Islet precursor cell (in vitro differentiated cells): ENCODE measurements at regions not wholly inside any gene's neighbourhood (a gene's known extent, or its start where the extent isn't known, plus 50 kb on each side); places are given as distances from the start of the nearest gene placed in this dataset.

Source experiments
- DNase-seq: peaks from one replicate; pipeline ENCODE4 v3.0.0-alpha.2; 2018

DNA sequence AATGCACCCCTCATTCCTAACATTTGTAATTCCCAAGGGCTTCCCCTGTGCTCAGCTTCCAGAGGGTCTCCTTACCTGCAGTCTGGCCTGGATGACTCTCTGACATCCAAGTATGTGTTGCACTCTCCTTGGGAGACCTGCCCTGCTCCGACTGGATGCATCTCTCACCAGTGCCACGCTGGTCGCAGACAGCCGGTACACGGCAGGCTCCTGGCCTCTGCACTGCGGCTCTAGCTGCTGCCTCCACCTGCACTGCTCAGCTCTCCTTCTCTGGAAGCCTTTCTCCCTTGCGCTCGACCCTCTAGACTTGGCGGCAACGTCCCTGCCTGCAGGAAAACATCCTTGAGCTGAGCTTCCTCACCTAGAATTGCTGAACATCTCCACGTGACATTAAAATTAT is 685.9 kb downstream of the BRD1 start:
- DNase-seq: peak; percentile 47

DNA sequence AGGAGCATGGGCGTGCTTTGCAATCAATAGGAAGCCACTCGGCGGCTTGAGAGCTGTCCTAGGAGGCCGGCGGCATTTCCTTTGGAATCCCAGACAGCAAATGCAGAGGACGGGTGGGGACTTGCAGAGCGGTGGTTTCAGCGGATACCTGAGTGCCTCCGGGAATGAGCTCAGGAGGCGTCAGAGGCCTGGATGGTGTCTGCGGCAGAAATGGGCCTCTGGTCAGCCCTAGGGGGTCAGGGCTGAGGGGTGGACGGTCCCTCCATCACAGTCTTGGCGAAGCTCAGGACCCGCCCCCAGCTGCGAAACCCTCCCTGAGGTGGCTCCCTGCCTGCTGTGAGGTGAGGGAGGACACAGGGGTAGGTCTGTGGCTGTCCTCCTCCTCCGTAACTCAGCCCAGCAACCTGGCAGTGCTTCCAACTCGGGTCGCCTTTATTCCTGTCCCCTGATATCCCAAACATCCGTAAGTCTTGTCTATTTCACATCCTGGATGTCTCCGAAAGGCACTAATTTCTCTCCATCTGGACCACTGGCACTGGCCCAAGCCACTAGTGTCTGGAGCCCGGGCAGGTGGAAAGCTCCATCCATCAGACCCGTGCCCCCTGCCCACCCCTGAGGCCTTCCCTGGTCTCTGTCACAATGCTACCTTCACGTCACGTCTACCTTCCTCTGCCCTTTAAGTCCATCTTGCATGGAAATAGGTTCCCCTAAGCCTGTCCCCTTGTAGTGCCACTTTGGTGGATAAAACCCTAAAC is 686.6 kb downstream of the BRD1 start:
- DNase-seq: peak; percentile 81

DNA sequence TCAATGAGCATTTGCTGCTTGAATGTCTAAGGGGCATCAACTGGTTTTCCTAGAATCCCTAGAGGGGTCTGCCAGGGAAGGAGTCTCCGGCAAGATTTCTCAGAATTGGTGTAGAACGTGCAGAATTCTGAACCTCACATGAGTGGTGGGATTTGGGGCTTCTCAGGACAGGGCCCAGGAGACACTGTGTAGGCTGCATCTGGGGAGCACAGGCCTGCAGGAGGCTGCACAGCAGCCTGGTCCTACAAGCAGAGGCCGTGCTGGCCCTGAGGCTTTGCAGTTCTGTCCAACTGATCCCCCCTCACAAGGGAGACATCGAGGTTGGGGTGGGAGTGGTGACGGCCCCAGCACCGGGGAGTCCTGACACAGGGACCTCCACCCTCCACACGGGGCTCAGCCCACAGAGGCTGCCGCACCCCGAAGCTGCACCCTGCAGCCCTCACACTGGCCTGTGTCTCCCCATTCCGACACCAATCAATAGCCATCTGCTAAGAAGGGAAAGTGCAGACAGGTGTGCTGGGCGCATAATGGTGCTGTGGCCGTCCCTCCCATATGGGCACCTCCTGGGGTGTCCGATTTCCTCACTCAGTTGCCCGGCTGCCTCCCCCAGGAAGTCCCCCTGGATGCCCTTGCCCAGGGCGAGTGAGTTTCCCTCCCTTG is 688.1 kb downstream of the BRD1 start:
- DNase-seq: no peak

DNA sequence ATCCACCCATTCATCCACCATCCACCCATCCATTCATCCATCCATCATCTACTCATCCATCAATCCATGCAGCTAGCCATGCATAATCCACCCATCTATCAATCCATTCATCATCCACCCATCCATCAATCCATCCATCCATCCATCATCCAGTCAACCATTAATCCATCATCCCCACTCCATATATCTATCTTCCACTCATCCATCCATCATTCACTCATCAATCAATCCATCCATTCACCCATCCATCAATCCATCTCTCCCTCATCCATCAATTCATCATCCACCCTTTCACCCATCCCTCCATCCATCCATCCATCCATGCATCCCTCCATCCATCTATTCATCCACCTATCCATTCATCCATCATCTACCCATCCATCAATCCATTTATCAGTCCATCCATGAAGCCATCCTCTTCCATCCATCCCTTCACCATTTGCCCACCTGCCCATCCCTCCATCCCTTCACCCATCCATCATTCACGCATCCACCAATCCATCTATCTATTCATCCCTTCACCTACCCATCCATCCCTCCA is 689.4 kb downstream of the BRD1 start:
- DNase-seq: no peak

DNA sequence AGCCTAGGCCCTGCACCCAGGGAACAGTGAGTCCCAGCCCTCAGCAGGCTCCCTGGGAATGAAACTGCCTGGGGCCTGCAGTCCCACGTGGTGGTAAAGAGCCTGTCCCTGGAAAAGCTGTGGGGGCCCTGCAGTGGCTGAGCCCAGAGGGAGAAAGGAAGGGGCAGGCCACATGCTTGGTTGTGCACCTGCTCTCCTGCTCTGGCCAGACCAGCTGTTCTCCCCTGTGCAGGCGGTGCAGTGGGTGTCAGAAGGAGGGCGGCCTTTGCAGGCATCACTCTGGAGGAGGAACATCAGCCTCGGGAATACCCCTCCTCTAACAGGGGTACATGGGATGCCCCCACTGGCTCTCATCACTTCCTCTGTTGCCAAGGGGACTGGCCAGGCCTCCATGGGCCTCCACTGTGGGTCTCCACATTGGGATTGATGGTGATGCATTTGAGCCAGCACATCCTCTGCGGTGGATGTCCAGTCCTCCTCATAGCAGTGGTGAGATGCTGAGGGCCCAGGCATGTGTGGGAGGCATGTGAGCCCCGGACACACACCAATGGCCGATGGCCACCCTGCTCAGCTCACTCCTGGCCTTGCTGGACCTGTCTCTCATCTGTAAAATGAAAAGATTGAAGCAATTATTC is 690.4 kb downstream of the BRD1 start:
- no peak for DNase-seq

DNA sequence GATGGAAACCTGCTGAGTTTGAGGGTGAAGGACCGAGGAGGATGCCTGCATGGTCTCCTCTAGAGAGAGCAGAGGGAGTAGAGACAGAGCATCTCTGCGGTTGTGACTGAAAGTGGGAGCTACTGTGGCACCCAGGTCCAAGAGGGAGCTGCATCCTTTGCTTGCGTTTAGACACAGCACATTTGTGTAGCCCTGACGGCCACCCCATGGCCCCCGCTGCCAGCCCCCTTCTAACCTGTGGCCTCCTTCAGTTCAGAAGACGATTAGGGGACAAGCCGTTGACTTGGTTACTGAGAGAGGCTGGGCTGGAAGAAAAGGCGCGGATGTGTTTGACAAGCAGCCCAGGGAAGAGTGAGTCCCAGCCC is 690.9 kb downstream of the BRD1 start:
- no peak for DNase-seq

DNA sequence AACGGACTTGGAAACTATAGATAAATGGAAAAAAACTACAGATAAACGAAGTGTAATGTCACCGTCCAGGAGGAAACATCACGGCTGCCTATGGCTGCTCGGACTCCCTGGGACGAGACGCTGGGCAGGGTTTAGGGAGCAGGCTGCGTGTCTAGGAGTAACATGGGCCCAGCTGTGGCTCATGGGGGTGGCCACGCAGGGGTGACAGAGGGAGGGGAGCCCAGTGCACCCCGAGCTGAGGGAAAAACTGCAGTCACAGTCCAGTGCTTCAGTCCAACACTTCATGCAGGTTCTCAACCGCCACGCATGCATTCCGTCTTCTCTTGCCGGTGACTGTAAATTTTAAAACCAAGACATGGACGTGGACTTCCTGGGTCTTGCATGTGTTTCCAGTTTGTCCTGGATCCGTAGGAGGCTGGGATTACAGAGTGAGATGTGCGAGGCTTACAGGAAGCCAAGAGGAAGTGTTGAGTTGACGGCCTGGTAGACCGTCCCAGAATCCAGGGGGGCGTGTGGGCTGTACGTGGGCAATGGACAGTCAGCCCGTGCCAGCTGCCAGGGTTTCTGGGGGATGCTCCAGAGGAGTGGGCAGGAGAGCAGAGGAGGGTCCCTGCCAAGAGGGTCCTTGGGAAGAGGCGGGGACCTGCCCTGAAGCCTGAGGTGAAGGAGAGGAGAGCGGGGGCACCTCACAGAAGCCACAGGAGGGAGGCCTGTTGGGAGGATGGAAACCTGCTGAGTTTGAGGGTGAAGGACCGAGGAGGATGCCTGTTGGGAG is 691.4 kb downstream of the BRD1 start:
- DNase-seq: no peak

DNA sequence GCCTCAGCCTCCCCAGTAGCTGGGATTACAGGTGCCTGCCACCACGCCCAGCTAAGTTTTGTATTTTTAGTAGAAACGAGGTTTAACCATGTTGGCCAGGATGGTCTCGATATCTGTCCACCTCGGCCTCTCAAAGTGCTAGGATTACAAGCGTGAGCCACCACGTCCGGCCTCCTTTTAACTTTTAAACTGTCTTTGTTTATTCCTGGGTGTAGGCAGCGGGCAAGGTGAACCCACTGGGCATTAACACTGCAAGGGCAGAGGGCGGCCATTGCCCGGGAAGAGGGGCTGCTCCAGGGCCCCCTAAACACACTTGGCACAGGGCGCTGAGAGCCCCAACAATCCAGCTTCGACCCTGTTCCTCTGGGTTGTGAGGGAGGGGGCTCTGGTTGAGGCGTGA is 693.6 kb downstream of the BRD1 start:
- DNase-seq: no peak

DNA sequence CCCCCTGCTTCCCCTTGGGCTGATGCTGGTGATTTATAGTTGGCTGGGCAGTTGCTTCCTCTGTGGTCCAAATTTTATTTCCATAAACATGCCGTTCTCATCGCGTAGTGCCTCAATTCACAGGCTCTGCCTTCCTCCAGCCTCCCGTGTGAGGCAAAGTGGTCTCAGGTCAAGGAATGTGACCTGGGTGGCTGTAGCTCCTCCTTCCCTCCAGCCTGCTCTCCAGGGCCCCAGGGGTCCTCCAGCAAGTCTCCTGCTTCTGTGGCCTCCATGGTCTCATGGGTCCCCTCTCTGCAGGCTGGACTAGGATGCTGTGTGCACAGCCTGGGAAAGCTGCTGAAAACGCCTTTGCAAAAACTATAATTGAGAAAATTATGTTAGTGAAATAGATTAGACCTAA is 694.1 kb downstream of the BRD1 start:
- DNase-seq: no peak

DNA sequence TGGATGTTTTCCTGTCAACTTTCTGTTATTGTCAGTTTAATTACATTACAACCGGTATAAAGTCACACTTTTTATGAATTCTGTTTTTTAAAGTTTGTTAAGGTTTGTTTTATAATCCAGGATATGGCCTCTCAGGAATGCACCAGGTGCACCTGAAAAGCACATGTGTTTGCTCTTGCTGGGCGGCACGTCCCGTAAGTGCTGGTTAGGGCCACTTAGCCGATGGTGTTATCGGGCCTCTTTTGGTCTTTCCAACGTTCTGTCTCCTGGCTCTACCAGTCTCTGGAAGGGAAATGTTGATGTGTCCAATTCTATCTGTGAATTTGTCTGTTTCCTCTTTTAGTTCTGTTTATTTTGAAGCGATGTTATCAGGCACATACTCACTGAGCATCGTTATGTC is 695.7 kb downstream of the BRD1 start:
- DNase-seq: no peak

DNA sequence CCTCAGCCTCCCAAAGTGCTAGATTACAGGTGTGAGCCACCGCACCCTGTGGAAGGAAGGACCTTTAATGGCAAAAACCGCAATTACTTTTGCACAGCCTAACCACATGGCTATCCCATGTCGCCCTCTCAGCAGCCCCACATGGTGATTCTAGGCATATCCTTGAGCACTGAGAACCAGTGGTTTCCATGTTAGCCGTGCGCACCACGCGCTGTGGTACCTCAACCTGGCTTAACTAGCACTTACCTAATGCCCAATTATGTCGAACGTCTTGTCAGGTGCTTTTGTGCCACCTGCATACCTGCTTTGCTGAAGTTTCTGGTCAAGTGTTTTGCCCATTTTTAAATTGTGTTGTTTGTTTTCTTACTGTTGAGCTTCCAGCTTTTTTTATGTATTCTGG is 697.9 kb downstream of the BRD1 start:
- no peak for DNase-seq

DNA sequence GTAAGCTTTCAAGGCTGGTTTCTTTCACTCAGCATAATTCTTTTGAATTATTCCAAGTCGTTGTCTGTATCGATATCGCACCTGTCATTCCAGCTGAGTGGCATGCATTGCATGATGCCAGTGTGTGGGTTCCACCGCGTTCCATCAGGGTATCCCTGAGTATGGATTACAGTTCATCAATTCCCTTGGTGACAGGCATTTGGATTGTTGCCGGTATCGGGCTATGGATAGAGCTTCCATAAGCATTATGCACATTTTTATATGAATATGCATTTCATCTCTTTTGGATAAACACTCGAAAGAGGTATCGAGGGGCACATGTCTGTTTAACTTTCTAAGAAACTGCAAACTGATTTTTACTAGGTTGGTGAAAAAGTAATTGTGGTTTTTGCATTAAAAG is 698.8 kb downstream of the BRD1 start:
- DNase-seq: no peak

DNA sequence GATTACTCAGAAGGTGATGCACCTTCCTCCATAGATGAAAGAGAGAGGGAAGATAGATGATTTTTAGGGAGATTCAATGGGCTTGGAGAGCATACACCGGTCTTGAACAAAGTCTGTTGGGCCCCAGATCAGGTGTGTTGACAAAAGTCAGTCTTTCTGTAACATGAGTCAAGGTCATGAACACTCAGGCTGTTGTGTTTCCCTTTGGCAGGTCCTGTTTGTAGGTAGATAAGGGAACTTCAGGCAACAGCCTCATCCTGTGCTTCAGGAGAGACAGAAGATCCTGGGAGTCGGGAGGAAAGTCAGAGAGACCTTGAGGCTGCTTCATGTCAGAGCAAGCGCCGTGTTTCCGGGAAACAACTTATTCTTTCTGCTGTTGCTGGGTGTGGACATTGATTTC is 703.1 kb downstream of the BRD1 start:
- no peak for DNase-seq

DNA sequence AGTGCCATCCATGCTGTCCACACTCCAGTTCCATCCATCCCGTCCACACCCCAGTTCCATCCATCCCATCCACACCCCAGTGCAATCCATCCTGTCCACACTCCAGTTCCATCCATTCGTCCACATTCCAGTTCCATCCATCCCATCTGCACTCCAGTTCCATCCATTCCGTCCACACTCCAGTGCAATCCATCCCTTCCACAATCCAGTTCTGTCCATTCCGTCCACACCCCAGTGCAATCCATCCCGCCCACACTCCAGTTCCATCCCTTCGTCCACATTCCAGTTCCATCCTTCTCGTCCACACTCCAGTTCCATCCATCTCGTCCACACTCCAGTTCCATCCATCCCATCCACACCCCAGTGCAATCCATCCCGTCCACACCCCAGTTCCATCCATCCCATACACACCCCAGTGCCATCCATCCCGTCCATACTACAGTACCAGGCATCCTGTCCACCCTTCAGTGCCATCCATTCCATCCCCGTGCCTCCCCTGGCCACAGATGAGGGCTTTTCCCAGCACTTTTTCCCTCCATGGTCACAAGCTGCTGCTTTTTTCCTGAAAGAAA is 704.0 kb downstream of the BRD1 start:
- DNase-seq: no peak

DNA sequence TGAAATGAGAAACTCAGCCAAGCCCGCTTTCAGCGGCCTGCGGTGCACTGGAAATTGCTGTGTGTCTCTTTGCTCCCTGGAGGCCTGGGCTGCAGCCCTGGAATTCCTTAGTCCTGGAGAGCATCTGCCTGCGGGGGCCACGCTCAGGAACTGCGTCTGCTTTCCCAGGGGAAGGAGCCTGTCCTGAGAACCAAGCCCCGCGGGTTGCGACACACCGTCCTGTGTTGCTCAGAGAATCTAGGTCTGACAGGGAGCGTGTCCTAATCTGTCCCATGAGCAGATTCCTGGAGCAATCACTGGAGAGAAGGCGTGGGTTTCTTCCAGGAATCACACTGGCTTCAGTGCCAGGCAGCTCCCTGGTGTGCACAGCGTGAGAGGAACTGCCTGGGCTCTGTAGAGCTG is 708.1 kb downstream of the BRD1 start:
- DNase-seq: peak; percentile 92

DNA sequence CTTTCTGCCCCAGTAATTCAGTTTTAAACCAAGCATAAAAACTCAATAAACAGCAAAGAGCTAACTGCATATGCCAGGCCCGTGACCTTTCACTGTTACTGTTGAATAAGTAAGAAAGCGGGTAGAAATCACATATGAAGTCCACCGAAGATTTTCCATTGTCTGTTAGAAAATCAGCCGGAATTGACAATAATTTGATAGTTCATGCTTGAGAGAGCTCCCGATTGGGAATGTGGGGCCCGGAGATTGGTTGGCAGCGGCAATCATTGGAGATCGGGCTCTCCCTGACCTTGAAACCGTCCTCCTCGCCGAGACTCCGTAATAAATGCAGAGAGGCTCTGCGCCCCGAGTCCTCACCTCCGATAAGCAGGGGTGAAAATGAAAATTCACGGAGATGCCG is 709.6 kb downstream of the BRD1 start:
- DNase-seq: no peak

DNA sequence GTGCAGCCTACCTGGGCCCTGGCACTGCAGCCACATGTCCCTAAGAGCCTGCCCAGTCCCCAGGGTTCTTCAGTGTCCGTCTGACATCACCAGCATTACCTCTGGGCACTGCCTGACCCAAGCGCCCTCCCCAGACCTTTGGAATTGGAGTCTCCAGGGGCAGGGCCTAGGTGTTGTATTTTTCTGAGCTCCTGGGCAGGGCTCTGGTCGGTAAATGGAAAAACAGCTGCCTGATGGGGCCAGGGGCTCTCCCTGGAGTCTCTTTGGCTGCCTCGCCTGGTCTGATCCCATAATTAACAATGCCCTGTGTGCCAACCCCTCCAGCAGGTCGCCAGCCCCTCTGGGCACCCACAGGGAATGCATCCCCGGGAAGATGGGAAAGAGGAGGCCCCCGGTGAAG is 710.2 kb downstream of the BRD1 start:
- DNase-seq: no peak

DNA sequence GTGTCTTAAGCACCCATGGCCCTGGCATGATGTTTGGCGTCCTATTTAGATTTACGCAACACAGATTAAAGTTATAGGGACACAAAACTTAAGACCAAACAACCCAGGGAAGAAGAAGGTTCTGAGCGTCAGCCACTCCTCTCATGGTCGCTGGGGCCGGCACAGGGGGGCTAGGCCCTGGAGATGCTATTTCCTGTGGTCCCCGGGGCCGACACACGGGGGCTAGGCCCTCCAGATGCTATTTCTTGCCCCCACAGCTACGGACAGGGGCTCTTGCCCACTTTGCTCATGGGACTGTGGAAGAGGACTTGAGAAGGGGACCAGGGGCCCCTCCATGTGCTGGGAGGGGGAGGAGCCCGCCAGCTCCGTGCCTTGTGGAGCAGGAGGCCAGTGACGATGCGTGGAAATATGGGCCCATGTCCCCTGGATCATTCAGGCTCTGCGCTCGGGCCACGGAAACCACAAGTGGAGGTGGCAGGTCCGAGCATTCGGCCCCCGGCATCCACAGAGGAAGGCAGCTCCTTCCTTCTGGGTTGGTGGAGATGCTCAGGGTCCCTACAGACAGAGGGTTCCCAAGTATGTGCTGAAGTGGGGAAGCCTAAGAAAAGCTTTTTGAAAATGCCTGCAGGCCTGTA is 711.1 kb downstream of the BRD1 start:
- no peak for DNase-seq

DNA sequence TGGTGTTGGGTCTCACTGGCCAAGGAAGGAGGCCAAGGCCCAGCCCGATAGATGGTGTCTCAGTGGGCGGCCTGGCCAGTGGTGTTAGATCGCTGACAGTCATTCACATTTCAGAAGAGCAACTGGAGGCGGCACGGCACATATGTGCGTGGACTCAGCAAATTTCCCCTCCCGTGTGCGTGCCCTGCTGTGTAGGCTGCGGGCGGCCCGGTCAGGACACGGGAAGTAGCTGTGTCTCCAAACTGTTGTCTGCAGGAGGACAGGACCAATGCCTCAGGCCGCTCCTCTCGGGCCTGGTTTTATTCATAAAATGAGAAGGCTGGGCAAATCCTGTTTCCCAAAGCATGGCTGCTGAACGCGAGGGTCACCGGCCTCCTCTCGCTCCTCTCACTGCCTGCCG is 711.7 kb downstream of the BRD1 start:
- DNase-seq: no peak

DNA sequence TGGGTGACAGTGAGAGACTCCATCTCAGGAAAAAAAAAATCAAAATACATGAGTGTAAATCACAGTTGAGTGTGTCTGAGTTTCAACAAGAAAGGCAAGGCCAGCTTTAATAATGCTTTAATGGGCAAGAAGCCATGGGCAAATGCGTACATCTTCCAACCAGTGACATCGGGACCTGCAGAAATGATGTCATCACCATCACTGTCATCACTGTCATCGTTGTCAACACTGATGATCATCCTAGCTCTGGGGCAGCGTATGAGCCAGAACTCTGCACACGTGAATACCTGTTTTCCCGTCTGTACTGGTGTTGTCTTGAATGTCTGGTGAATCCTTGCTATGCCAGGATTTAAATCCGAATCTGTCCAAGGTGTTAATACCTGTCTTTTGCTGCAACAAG is 712.5 kb downstream of the BRD1 start:
- DNase-seq: no peak

DNA sequence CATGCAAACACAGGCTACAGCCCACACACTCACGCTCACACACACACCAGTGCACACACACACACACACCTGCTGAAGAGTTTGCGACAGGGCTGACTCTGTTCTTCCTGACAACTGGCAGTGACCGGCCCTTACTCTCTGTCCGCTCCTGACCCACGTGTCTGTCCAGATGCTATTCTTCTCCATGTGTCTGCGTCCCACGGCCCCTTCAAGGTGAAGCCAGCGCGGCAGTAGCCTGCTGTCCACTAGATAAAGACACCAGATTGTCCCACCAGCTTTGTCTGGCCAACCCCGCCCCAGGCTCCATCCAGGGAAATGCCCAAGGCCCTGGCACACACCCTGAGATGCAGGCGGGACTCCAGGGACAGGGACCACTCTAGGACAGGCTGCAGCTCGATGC is 713.9 kb downstream of the BRD1 start:
- DNase-seq: no peak
